Skeletal muscle tissue (tissue), 3 donors: ENCODE measurements at regions not wholly inside any gene's neighbourhood (a gene's known extent, or its start where the extent isn't known, plus 50 kb on each side); places are given as distances from the start of the nearest gene placed in this dataset.

Experiments
- H3K27ac ChIP-seq: one replicate; pipeline ENCODE4 v1.7.0; 2013; ENCODE audit warnings: mild to moderate bottlenecking, low read depth, low read length, inconsistent platforms
- H3K27me3 ChIP-seq, 3 donors: one replicate each; pipeline ENCODE4 v1.7.0; 2013; ENCODE audit warnings: low read length in 3 of 3; ENCODE audit not compliant: control insufficient read depth in 3 of 3, insufficient read depth in 3 of 3
- H3K36me3 ChIP-seq, 3 donors: one replicate each; pipeline ENCODE4 v1.7.0; 2013; ENCODE audit warnings: low read length in 3 of 3; ENCODE audit not compliant: control insufficient read depth in 3 of 3, insufficient read depth in 3 of 3
- H3K4me1 ChIP-seq, 3 donors: one replicate each; pipeline ENCODE4 v1.7.0; 2013; ENCODE audit warnings: low read length in 3 of 3, mild to moderate bottlenecking in 3 of 3; ENCODE audit not compliant: control insufficient read depth in 3 of 3, insufficient read depth in 3 of 3
- H3K4me3 ChIP-seq, 3 donors: one replicate each; pipeline ENCODE4 v1.7.0; 2013; ENCODE audit warnings: low read length in 3 of 3
- H3K9ac ChIP-seq, 3 donors: one replicate each; pipeline ENCODE4 v1.7.0; 2013; ENCODE audit warnings: low read length in 3 of 3, mild to moderate bottlenecking in 3 of 3, moderate library complexity in 2 of 3, low read depth in 1 of 3
- H3K9me3 ChIP-seq, 3 donors: one replicate each; pipeline ENCODE4 v1.7.0; 2013; ENCODE audit warnings: low read length in 3 of 3; ENCODE audit not compliant: control insufficient read depth in 3 of 3
- donor health status: Osteomylitis.

DNA sequence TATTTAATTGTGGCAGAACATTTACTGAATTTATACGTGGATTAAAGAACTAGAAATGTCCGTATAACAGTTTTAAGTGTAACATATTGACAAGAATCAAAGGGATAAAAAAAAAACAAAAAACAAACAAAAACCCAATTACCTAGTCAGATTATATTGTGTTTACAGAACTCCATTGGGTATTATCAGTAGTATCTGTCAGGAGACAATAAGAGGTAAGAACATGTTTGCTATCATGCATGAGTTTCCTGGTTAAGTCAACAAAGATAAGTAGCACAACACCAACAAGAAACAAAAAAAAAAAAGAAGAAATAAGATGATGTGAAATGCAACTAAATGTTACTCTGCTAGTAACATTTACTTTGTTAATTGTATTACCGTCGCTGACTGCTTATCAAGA lies 570.6 kb downstream of the ZBBX start:
- no peaks in the 10 kb centered on the region for H3K27me3 ChIP-seq
- no peak overlapping the region for H3K4me3 ChIP-seq
- H3K9me3 ChIP-seq = no peaks in the 10 kb centered on the region
- no peaks in the 10 kb centered on the region for H3K36me3 ChIP-seq
- H3K27ac ChIP-seq = no peak overlapping the region
- H3K9ac ChIP-seq = no peak overlapping the region
- H3K4me1 ChIP-seq = no peaks in the 10 kb centered on the region

DNA sequence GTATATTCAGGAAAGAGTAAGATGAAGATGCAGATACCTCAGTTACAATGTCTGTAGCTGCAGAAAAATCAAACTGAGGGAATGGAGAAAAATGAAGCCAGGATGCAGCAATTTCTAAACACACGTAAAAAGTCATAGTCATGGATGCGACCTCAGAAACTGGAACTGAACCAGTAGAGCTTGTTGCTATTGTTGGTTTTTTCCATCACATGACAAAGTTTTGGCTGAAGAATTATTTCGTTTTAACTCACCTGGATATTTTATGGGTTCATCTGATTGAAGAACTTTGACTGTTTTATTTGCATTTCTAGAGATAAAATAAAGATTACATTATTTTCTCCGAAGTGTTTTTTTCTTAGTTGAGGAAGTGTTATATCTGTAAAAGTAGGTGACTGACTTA lies 591.2 kb downstream of the ZBBX start:
- H3K9me3 ChIP-seq = no peaks in the 10 kb centered on the region
- H3K36me3 ChIP-seq = no peaks in the 10 kb centered on the region
- no peak overlapping the region for H3K4me3 ChIP-seq
- no peak overlapping the region for H3K27ac ChIP-seq
- no peak overlapping the region for H3K9ac ChIP-seq
- no peaks in the 10 kb centered on the region for H3K4me1 ChIP-seq
- H3K27me3 ChIP-seq = no peaks in the 10 kb centered on the region

DNA sequence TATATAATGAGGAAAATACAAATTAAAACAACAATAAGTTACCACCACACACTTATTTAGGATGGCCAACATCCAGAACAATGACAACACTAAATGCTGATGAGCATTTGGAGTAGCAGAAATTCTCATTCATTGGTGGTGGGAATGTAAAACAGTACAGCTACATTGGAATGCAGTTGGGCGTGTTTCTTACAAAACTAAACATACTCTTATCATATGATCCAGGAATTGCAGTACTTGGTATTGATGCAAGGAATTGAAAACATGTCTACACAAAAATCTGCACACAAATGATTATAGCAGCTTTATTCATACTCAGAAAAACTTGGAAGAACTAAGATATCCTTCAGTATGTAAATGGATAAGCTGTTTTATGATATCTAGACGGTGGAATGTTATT lies 594.2 kb downstream of the ZBBX start:
- H3K4me3 ChIP-seq = no peak overlapping the region
- H3K36me3 ChIP-seq = no peaks in the 10 kb centered on the region
- H3K9me3 ChIP-seq = no peaks in the 10 kb centered on the region
- no peak overlapping the region for H3K27ac ChIP-seq
- no peaks in the 10 kb centered on the region for H3K27me3 ChIP-seq
- no peak overlapping the region for H3K9ac ChIP-seq
- H3K4me1 ChIP-seq = no peaks in the 10 kb centered on the region

DNA sequence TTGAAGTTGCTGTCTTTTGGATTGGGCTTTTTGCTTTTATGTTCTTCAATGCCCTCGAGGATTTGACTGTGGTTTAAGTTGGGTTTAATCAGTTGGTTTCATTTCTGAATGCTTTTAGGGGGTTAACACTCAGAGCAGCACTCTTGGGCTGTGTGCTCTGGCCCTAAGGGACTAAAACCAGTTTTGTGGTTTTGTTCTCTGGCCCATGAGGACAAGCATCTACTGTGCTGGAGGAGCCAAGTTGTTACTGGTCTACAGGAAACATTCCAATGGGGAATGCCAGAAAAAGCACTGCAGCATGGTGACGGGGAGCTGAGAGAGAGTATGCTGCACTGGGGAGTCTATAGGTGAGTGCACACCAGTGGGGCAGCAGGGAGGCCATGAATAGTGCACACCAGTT lies 596.9 kb downstream of the ZBBX start:
- H3K27me3 ChIP-seq = no peaks in the 10 kb centered on the region
- H3K9ac ChIP-seq = no peak overlapping the region
- H3K27ac ChIP-seq = no peak overlapping the region
- H3K4me1 ChIP-seq = no peaks in the 10 kb centered on the region
- H3K36me3 ChIP-seq = no peaks in the 10 kb centered on the region
- no peak overlapping the region for H3K4me3 ChIP-seq
- H3K9me3 ChIP-seq = no peaks in the 10 kb centered on the region

DNA sequence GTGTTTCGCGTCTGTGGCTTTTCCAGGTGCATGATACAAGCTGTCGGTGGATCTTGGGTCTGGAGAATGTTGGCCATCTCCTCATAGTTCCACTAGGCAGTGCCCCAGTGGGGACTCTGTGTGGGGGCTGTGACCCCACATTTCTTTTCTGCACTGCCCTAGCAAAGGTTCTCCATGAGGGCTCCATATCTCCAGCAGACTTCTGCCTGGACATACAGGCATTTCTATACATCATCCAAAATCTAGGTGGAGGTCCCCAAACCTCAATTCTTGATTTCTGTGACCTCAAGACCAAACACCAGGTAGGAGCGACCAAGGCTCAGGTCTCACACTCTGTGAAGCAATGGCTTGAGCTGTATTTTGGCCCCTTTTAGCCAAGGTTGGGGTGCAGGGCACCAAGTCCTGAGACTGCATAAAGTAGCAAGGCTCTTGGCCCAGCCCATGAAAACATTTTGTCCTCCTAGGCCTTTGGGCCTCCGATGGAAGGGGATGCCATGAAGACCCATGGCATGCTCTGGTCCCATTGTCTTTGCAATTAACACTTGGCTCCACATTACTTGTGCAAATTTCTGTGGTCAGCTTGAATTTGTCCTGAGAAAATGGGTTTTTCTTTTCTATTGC lies 615.3 kb downstream of the ZBBX start:
- Histone ChIP-seq H3K4me1 (no peaks in the 10 kb centered on the region), H3K27ac (no peak overlapping the region), H3K4me3 (no peak overlapping the region), H3K36me3 (no peaks in the 10 kb centered on the region), H3K9ac (no peak overlapping the region), H3K27me3 (no peaks in the 10 kb centered on the region), H3K9me3 (no peaks in the 10 kb centered on the region)

DNA sequence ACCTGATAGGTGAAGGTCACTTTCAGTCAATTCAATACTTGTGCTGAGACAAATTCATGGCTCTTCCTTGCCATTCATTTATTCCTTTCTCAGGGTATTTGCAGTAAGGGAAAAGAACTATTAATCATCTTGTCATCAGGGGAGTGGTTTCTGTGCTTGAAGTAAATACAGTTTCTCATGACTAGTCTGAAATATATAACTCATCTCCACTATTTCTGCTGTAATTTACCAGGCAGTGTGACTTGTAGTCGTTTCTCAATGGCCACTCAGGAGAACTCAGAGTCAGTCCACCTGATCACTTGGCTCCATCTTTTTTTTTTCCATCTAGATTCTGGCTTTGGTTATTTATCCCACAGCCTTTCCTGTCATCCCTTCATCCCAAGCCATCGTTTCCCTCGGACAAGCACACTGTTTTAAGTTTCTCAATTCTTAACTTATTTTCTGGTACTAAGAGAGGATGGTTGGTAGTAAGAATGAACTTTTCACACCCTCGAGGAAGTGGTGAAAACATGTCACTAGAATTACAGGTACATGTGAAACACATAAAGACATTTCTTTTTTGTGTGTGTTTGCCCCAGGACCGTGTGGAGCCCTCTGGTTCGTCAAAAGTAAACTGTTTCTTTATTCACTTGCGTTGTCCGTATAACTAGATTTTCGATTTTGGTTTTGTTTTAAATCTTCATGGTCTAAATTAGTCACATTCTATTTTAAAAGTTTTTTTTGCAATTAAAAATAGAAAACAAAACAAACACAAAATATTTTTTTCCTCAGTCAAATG lies 620.2 kb downstream of the ZBBX start:
- Histone ChIP-seq H3K9me3 (no peaks in the 10 kb centered on the region), H3K4me3 (no peak overlapping the region), H3K36me3 (no peaks in the 10 kb centered on the region), H3K27ac (no peak overlapping the region), H3K4me1 (no peaks in the 10 kb centered on the region), H3K9ac (no peak overlapping the region), H3K27me3 (no peaks in the 10 kb centered on the region)

DNA sequence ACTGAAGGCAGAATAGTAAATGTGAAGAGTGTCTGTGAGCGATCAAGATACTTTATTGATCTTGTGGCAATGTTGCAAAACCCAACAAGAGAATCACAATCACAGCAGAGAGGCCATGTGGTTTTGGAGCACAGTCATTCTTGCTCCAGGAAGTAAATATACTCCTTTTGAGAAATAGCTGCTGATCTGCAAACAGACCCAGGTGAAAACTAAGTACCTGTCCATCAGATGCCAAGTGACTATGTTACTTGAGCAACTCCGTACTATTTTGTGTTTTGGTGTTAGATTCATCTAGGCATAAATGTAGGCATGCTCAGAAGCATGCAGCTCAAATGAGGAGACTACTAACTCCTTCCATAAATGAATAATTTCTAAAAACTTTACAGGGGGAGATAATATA lies 627.9 kb downstream of the ZBBX start:
- Histone ChIP-seq H3K9me3 (peaks cover 0 to 4% (median 2%) of the 10 kb centered on the region in 3 donors), H3K36me3 (no peaks in the 10 kb centered on the region), H3K4me3 (no peak overlapping the region), H3K27ac (no peak overlapping the region), H3K27me3 (no peaks in the 10 kb centered on the region), H3K9ac (no peak overlapping the region), H3K4me1 (no peaks in the 10 kb centered on the region)

DNA sequence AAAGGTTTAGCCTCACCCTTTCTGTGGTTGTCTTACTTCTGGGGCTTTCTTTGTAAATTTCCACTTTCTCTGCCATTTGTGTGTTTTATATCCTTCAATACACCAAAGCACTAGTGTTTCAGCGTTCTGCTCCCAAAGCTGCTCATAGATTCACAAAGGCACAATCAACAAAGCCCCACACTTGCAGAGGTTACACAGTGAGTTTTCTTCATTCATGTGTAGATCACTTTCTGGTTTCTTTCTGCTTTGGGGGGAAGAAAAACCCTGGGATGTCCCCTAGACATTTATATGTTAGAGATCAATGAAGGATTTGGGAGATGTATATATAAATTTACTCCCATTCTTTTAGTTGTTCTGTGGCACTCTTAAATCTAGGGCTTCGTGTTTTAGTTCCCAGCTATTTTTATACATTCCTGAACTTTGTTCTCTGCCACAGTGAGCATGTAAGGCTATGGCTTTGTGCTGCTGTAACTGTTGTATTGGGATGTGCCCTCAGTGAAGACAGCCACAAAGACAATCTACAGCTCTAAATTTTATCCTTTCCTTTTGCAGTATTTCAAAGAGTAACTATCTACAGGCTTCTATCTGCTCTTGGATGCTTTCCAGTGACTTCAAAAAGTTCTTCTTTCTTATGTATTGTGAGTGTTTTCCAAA lies 636.5 kb downstream of the ZBBX start:
- Histone ChIP-seq H3K27me3 (no peaks in the 10 kb centered on the region), H3K4me1 (no peaks in the 10 kb centered on the region), H3K4me3 (no peak overlapping the region), H3K36me3 (no peaks in the 10 kb centered on the region), H3K27ac (no peak overlapping the region), H3K9ac (no peak overlapping the region), H3K9me3 (no peaks in the 10 kb centered on the region)

DNA sequence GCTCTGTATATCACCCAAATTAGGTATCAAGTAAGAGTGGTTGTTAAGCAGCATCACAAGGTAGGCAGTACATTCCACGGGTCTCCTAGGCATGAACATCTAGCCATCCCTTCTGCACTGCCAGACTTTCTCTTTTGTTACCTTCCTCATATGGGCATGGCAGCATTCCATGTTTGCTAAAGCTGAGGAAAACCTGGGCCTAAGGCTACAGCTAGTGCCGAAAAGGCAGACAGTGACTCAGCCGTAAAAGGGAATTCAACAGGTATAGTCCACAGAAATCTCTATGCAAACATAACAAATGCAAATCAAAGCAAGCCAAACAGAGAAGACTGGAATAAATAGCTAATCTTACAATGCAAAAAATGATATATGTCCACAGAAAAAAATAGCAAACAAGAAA lies 645.4 kb downstream of the ZBBX start:
- Histone ChIP-seq H3K27me3 (no peaks in the 10 kb centered on the region), H3K4me1 (no peaks in the 10 kb centered on the region), H3K9me3 (peaks cover 0 to 2% (median 0%) of the 10 kb centered on the region in 3 donors)

DNA sequence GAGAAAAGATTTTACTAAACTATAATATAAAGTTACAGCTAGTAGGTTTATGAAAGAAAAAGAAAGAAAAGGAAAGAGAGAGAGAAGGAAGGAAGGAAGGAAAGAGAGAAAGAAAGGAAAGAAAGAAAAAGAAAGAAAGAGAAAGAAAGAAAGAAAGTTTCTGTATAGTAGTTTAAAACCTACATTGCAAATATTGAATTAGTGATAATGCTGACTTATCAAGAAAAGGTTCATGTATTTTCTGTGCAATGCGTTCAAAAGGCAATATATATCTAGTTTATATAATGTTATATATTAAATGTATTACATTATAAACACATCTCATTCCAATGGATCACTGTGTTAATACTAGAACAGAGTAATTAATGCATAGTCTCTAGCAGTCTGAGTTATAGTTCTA lies 648.4 kb downstream of the ZBBX start:
- Histone ChIP-seq H3K36me3 (no peaks in the 10 kb centered on the region), H3K9ac (no peak overlapping the region), H3K4me3 (no peak overlapping the region), H3K4me1 (no peaks in the 10 kb centered on the region), H3K27ac (no peak overlapping the region), H3K9me3 (peaks cover 0 to 2% (median 0%) of the 10 kb centered on the region in 3 donors), H3K27me3 (no peaks in the 10 kb centered on the region)

More for the DNA sequence above, 645.4 kb downstream of the ZBBX start:
- H3K4me3 ChIP-seq = no peak overlapping the region
- no peak overlapping the region for H3K9ac ChIP-seq
- no peaks in the 10 kb centered on the region for H3K36me3 ChIP-seq
- H3K27ac ChIP-seq = no peak overlapping the region
